IMR-90 (cell line): ENCODE measurements at regions not wholly inside any gene's neighbourhood (a gene's known extent, or its start where the extent isn't known, plus 50 kb on each side); places are given as distances from the start of the nearest gene placed in this dataset.

Source experiments
- CTCF ChIP-seq: conservative IDR thresholded peaks from 2 replicates; pipeline ENCODE4 v1.5.1; 2012; ENCODE audit warnings: mild to moderate bottlenecking, low read depth, low read length, improper control_type of control experiment
- FOS ChIP-seq: fragments of 150-350 bp; IDR thresholded peaks from 2 replicates; pipeline ENCODE4 v1.6.1; 2016; ENCODE audit warnings: low read depth, low read length
- POLR2A ChIP-seq: IDR thresholded peaks from 2 replicates; pipeline ENCODE4 v1.6.1; 2012; ENCODE audit warnings: mild to moderate bottlenecking, low read depth, low read length
- TF ChIP-seq, protein P1 (sequence below): fragments of 150-350 bp; IDR thresholded peaks from 2 replicates; pipeline ENCODE4 v1.6.1; 2016; ENCODE audit warnings: low read depth, mild to moderate bottlenecking, low read length, moderate library complexity, borderline replicate concordance

DNA sequence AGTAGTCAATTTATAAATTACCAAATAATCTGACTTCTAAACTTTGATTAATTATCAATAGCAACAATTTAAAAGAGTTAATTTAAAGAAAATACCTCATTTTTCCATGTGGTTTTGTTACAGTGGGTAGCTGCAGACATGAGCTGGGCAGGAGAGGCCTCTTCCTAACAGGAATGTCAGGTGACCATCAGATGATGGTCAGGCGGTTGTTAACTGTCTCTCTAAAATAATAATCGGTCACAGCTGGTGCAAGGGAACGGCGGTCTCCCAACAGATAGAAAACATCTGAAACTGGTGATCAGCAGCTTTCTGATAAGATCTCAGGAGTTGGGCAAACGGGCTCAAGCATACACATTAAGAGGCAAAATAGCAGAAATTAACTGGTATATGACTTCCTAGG is 342.7 kb upstream of the CYLC2 start:
- no peak for TF ChIP-seq CTCF
- no peak for TF ChIP-seq FOS
- no peak for TF ChIP-seq POLR2A
- TF ChIP-seq, protein P1, sequence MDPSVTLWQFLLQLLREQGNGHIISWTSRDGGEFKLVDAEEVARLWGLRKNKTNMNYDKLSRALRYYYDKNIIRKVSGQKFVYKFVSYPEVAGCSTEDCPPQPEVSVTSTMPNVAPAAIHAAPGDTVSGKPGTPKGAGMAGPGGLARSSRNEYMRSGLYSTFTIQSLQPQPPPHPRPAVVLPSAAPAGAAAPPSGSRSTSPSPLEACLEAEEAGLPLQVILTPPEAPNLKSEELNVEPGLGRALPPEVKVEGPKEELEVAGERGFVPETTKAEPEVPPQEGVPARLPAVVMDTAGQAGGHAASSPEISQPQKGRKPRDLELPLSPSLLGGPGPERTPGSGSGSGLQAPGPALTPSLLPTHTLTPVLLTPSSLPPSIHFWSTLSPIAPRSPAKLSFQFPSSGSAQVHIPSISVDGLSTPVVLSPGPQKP: no peak
